ENCODE measurements at regions not wholly inside any gene's neighbourhood (a gene's known extent, or its start where the extent isn't known, plus 50 kb on each side); places are given as distances from the start of the nearest gene placed in this dataset.

GRCh38 chr2:84052043-84052442, 407.0 kb downstream of the SUCLG1 start:
- Histone ChIP-seq H3K9me3 (no peaks in the 10 kb centered on the region), H3K4me1 (no peaks in the 10 kb centered on the region), H3K27me3 (no peaks in the 10 kb centered on the region), H3K36me3 (no peaks in the 10 kb centered on the region), H3K4me3 (no peak overlapping the region), H3K27ac (no peak overlapping the region)
- ATAC-seq (no peak), DNase-seq (no peak), FAIRE-seq (no peak)
- no peak for TF ChIP-seq CTCF (IDR thresholded peaks at IDR 0.05)
- 77 to 80% methylated on average over 2 of the region's 2 CpGs for WGBS, 2 donors
- intact Hi-C loops (cut with DNase I), result no loop called here

GRCh38 chr2:84048964-84049363, 410.1 kb downstream of the SUCLG1 start:
- intact Hi-C loops (cut with DNase I), result no loop called here
- Histone ChIP-seq H3K4me3 (no peak overlapping the region), H3K27me3 (no peaks in the 10 kb centered on the region), H3K36me3 (no peaks in the 10 kb centered on the region), H3K4me1 (no peaks in the 10 kb centered on the region), H3K9me3 (no peaks in the 10 kb centered on the region), H3K27ac (no peak overlapping the region)
- 88 to 92% methylated on average over 4 of the region's 4 CpGs for WGBS, 2 donors
- FAIRE-seq (no peak), ATAC-seq (no peak), DNase-seq (no peak)
- TF ChIP-seq CTCF (IDR thresholded peaks at IDR 0.05), result no peak

GRCh38 chr2:84041506-84041905, 417.6 kb downstream of the SUCLG1 start:
- intact Hi-C loops (cut with DNase I), result no loop called here
- no peak overlapping the region for H3K4me3 ChIP-seq
- TF ChIP-seq CTCF (IDR thresholded peaks at IDR 0.05), result no peak
- 58 to 61% methylated on average over 3 of the region's 3 CpGs for WGBS, 2 donors
- no peaks in the 10 kb centered on the region for H3K27me3 ChIP-seq
- H3K4me1 ChIP-seq, result no peaks in the 10 kb centered on the region
- H3K27ac ChIP-seq, result no peak overlapping the region
- H3K36me3 ChIP-seq, result no peaks in the 10 kb centered on the region
- FAIRE-seq, result no peak
- no peak for ATAC-seq
- no peaks in the 10 kb centered on the region for H3K9me3 ChIP-seq
- DNase-seq, result no peak

- DNase-seq, result peak in 1 of 6 donors; percentile 24
- FAIRE-seq, result no peak
- Histone ChIP-seq H3K36me3 (no peaks in the 10 kb centered on the region), H3K9me3 (no peaks in the 10 kb centered on the region), H3K4me3 (no peak overlapping the region), H3K4me1 (no peaks in the 10 kb centered on the region), H3K27ac (no peak overlapping the region), H3K27me3 (no peaks in the 10 kb centered on the region)
- 81 to 89% methylated on average over 13 of the region's 13 CpGs for WGBS, 2 donors
- ATAC-seq, result no peak
- TF ChIP-seq CTCF (IDR thresholded peaks at IDR 0.05), result no peak
- intact Hi-C loops (cut with DNase I), result no loop called here
Measured at GRCh38 chr2:84040281-84040680, 418.8 kb downstream of the SUCLG1 start.

GRCh38 chr2:84038866-84039265, 420.2 kb downstream of the SUCLG1 start:
- no peak for TF ChIP-seq CTCF (IDR thresholded peaks at IDR 0.05)
- intact Hi-C loops (cut with DNase I), result no loop called here
- no peaks in the 10 kb centered on the region for H3K36me3 ChIP-seq
- H3K9me3 ChIP-seq, result no peaks in the 10 kb centered on the region
- no peaks in the 10 kb centered on the region for H3K27me3 ChIP-seq
- no peak for ATAC-seq
- DNase-seq, result no peak
- H3K4me3 ChIP-seq, result no peak overlapping the region
- H3K27ac ChIP-seq, result no peak overlapping the region
- H3K4me1 ChIP-seq, result no peaks in the 10 kb centered on the region
- 40 to 60% methylated on average over 2 of the region's 2 CpGs for WGBS, 2 donors
- FAIRE-seq, result no peak

Data from pancreas (tissue), 10 donors.